Posterior cingulate gyrus (tissue), 11 donors: ENCODE measurements at regions not wholly inside any gene's neighbourhood (a gene's known extent, or its start where the extent isn't known, plus 50 kb on each side); places are given as distances from the start of the nearest gene placed in this dataset.

Experiments
- DNase-seq, 10 donors: peaks; one replicate each; pipeline versions ENCODE4 v3.0.0 to v3.0.0-alpha.2; 2020 to 2021; ENCODE audit warnings: mixed read lengths in 3 of 10
- intact Hi-C: fragments of 100-400 bp; cut with DNase I; formaldehyde crosslinking; loops from one replicate; pipeline ENCODE4 v1.15.1; 2023

DNA sequence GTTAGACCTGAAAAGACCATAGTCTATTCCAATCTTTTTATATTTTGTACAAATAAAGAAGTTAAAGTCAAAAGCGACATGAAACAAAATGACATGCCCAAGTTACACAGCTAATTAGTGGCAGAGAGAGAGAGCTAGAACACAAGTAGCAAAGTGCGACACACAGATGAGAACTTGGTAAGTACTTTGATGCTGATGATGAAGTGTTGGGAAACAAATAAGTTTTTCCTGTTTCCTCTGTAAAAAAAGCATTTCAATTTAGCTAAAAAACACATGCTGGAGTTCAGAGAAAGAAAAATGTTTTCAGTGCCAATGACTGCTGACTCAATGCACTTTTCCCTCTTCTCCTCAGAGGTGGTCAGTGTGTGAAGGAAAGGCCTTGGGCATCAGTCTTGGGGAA is 226.9 kb downstream of the PAX3 start:
- DNase-seq: no peak
- intact Hi-C loops: no loop called here

DNA sequence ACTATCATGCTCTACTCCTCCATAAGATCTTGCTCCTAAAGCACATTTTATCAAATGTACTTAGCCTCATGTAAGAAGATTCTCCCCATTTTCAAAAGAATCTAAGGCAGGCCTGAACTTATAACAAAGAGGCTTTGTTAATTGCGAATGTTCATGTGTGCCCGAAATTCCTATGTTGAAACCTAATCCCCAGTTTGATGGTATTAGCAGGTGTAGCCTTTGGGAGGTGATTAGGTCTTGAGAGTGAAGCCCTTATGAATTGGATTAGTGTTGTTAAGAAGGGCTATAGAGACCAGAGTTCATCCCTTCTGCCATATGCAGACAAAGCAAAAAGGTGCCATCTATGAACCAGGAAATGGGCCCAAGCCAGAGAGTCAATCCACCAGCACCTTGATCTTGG is 234.5 kb downstream of the PAX3 start:
- intact Hi-C loops: no loop called here

DNA sequence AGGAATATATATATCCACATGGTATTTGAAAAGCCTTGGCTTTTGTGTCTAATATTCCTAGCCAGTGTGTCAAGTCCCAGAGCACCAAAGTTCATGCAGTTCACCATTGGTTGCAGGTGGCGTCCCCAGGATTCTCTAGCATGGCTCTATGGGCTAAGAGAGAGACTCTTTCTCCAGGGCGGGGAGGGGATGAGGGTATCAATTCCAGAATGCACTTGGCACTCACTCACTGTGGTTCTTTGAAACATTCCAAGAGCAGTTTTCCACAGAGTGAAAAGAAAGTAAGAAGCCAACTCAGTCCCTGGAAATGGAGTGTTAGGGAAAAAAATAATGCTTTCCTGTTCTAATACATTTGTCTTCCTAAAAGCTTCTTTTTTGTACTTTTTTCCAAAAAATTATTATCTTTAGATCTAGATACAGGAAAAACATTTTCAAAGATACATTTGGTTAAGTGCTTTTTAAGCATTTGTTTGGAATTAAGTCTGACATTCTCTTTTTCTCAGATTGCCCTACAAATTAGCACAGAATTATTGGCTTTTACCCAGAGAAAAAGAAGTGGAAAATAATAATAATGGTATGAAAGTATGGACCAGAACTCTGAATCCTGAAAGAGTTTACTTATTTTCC is 239.9 kb downstream of the PAX3 start:
- no peak for DNase-seq
- intact Hi-C loops: loop anchor here (5.0 kb wide), 1 partner anchor 503 kb away; no protein-coding TSS in a partner anchor

More for the DNA sequence above, 234.5 kb downstream of the PAX3 start:
- no peak for DNase-seq

DNA sequence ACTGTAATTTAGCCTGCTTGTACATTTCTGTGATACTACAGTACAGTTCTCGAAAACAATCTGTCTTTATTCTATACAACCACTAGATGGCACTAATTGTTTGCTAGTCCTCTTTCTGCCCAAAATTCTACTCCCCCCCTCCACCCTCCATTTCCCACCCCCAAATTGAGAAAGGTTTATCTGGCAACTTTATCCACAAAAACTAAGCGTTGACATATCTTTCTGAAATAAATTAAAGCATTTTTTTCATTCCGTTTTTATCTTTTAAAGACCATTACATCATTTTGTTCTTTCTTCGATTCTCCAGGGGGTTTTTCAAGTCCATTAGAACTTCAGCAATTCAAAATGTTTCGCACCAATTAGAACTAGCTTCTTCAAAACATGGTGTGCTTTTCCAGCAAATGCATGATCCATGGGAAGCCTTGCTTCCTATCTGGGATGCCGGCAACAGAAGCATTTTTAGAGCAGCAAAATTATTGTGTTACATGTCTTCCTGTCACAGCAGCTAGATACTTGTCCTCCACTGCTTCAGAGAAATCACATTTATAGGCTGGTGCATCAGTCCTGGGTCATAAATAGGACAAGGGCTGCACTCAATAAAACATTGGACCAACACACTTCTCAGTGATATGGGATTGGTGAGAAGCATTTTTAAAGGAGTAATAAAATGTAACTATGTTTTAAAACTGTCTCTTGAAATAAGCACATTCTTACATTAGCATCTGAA is 241.3 kb downstream of the PAX3 start:
- DNase-seq: no peak
- intact Hi-C loops: loop anchor here (2.0 to 5.0 kb wide), 2 partner anchors 505 to 555 kb away; no protein-coding TSS in a partner anchor

DNA sequence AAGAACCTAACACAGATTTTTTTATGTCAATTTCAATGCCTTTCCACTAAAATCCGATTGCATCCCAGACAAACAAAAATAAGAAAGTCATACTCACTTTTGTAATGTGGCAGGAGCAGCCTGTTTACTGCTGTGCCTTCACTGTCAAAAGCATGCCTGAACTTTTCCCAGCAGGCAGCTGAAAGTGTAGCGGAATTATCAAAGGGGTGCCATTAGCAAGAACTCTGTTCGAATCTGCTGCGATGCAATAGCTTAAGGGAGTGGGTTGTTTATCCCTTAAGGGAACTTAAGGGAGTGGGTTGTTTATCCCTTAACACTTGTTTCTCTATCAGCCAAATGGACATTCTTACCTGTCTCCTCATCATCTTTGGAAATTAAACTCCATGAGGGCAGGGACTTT is 243.5 kb downstream of the PAX3 start:
- intact Hi-C loops: loop anchor here (5.0 kb wide), 1 partner anchor 507 kb away; no protein-coding TSS in a partner anchor
- DNase-seq: no peak

DNA sequence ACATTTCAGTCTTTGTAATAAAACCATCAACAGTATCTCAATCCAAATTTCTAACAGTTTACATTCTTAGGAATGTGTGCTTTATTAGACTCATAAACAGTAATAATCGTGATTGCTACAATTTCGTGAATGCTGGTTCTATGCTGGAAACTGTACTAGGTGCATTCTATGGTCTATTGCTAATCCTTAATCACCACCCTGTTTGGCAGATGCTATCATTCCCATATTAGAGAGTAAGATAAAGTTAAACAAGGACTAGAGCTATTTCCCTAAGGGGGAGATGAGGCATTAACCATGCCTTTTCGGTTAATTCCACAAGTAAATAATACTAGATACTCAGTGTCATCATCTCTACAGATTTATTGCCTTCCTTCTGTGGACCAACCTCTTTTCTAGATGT is 244.0 kb downstream of the PAX3 start:
- intact Hi-C loops: loop anchor here (5.0 kb wide), 1 partner anchor 507 kb away; no protein-coding TSS in a partner anchor
- DNase-seq: no peak

DNA sequence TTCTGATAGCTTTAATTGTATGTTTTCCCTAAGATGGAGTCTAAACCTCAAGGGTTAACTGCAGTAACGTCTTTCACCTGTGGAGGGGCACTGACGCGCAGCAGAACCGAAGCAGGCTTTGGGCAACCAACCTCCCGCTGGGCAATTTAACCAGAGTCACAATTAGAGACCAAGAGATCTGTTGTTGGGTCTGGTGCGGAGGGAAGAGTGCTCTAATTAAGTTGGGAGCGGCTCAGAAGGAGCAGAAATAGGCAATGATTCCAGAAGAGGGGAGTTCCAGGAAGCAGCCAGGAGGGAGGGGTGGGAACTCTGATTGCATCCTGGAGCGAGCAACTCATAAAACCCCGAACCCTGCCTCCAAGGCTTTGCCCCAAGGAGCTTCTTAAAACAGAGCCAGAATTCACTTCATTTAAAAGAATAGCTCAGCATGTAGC is 245.8 kb downstream of the PAX3 start:
- intact Hi-C loops: no loop called here
- no peak for DNase-seq

DNA sequence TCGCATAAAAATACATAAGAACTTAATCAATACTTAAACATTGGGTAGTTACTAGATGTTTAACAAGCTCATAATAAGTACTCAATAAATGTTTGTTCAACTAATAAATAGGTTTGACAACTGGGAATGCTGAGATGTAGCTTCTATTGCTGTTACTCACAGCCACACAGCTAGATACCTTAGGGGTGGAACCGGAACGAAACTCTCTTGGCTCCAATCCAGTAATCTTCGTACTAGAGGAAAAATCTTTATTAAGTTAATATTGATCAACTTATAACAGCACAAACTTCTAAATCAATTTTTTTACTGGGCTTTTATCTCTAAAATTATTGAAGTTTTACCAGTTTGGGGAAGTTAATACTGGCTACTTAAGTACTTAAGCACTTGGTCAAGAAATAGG is 247.8 kb downstream of the PAX3 start:
- intact Hi-C loops: no loop called here

DNA sequence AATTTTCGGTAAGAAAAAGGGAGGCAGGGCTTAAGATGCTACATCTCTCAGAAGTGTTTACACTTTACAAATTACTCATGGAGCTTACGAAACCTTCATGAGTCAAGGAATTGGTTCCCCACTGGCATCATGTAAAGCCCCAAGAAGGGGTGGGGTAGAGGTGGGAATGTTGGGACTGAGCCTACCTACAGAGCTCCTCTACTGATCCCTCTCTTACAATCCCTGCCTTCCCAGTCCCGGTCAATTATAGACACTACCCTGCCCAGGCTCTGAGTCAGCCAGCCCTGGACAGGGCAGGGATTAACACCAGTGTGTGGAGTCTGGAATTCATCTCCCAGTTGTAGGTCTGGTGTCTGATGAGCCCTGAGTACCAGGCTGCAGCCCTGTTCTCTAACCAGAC is 248.9 kb downstream of the PAX3 start:
- intact Hi-C loops: no loop called here

More for the DNA sequence above, 247.8 kb downstream of the PAX3 start:
- no peak for DNase-seq

DNA sequence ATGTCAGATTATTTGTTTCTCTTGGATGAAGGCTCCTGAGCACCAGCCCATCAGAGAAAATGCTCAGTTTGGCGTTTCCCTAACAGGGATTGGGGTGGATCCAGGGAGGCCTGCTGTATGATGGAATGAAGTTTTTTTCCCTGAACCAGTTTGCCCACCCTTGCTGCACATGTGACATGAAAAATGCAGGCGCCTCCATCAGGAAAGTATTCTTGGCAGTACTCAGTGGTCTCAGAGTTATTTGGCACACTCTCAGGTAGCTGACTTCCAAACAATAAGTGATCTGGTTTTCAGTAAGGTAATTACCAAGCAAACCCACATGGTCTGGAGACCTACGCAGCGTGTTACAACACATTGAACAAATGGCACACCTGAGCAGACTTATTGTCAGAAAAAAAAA is 254.9 kb downstream of the PAX3 start:
- intact Hi-C loops: no loop called here
- no peak for DNase-seq

More for the DNA sequence above, 248.9 kb downstream of the PAX3 start:
- no peak for DNase-seq

DNA sequence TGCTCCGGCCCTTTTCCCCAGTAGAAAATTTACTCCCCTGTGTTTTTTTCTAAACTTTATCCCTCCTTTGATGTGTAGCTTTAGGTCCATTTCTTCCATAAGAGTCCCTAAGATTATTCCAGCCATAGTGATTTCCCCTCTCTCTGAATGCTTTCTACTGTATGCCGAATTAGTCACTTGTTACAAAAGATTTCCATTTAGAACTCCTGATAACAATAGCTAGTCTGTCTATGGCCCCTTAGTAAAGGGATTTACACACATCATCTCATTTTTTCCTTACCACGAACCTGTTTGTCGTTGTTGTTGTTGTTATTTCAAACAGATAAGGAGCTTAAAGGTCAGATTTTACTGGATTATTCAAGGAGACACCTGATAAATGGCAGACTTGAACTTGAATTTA is 256.1 kb downstream of the PAX3 start:
- intact Hi-C loops: no loop called here
- no peak for DNase-seq

DNA sequence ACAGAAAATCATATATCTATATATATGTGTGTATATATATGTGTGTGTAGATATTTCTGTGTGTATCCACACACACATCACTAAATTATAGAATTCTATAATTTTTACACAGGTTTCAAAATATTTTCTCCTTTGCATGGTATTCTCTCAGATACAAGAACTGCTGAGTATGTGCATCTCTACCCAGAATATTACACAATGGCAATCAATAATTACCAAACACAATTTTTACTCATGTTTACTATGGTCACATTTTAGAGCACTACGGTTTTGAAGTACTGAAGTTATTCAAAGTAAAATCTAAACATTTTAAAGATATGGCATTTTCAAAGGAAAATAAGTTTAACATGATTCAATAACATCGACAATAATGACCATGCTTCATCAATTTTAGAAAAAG is 258.5 kb downstream of the PAX3 start:
- intact Hi-C loops: no loop called here

DNA sequence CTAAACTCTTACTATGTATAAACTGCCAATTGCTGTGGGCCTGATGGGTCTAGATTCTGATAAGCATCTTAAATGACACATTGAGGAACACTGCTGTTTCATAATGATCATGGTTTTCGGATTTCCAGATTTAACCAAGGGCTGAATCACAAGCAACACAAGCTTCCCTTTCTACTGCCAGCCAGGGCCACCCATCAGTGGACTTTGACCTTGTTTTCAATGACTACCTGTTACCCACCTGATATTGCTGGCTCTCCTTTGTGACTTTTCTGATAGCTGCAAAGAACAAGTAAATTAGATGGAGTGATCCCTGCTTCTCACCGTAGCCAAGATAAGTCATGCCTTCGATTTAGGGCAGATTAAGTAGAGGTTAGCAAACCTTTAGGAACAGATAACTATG is 259.0 kb downstream of the PAX3 start:
- intact Hi-C loops: no loop called here
- no peak for DNase-seq

More for the DNA sequence above, 258.5 kb downstream of the PAX3 start:
- DNase-seq: no peak

DNA sequence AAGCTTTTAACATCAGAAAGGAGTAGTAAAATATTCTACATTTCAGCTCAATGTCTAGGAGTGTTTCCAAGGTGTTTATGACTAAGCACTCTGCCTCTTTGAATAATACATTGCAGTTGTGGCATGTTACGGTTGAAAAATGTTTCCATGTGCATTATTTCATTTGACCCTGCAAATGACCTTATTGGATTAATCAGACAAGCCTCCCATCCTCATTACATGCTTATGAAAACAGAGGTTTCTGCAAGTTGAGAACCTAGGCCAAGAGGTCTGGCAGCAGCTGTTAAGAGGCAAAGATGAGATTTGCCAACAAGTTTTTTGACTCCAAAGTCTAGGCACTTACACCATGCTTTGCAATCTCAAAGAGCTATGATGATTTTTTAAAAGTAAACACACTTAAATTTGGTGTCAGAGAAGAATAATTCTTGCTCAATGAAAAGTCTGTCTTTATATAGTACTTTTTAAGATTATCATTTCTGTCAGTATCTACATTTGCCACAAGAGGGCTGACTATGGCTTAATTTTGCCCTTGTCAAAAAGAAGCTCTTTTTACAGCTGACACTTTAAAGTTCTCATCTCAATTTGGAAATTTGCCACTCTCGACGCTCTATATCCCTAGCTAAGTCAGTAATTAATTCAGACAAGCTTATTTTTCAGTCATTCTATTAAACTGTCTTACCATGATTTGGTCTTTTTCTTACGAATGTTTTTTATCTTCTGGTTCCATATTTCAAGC is 260.6 kb downstream of the PAX3 start:
- intact Hi-C loops: no loop called here
- no peak for DNase-seq

DNA sequence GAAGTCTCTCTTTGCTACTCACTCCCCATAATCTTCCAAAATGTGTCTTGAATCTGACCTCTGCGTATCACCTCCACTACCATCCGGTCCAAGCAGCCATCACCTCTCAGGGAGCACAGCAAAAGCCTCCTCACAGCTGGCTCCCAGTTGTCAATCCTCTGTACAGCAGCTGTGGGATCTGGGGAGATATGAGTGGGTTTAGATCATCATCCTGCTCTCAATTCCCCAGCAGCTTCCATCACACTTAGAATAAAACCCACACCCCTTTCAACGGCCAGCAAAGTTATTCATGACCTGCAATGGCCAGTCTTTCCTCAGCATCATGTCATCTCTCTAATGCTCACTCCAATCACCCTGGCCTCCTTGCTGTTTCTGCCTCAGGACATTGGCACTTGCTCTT is 261.6 kb downstream of the PAX3 start:
- DNase-seq: no peak
- intact Hi-C loops: no loop called here

DNA sequence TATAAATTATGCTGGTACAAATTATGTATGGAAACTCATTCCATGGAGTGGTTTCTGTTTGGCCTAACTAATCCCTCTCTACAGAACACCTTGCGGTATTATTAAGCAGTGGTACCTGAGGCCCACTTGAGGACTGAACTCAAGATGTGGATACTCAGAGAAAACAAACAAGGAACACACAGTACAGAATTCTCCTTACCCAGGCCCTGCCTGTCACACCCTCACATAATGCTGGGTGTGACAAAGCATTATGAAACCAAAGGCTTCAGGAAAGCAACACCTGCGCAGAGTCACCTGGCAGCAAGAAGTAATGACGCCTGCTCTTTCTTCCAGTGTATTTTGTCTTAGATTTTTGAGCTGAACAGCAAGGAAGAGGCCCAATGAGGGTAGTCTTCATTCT is 264.7 kb downstream of the PAX3 start:
- DNase-seq: no peak
- intact Hi-C loops: no loop called here

DNA sequence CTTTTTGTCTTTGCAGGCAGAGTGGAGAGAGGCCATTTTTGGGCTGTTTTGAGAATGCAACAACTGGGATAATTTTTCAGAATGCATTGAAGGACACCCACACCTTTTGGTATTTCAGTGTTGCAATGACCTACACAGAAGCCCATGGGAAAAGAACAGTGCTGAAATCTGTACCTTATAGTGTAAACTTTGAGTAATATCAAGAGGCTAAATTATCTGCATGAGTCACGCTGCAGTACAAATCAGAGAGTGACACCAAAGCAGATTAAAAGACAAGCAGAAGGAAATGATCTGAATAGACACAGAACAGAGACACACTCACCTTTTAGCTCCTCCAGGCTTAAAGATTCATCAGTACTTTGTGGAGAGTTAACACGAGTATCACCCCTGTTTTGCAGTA is 265.3 kb downstream of the PAX3 start:
- intact Hi-C loops: no loop called here
- no peak for DNase-seq

DNA sequence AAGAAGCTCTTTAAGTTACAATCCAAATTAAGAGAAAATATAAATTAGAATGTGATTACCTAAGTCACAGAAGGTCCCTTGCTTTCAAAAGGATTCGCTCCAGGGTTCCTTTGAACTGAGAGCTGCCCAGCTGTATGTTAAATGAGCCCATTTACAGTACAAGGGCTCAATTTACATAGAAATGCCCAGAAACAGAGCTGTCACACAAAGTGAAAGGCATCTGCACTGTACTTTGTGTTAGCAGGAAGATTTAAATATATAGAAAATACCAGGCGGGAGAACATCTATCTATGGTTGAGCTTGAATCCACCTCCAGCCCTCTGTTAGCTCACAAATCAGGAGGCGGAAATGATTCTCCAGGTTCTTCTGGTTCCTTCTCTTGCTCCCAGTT is 272.9 kb downstream of the PAX3 start:
- no peak for DNase-seq
- intact Hi-C loops: no loop called here

DNA sequence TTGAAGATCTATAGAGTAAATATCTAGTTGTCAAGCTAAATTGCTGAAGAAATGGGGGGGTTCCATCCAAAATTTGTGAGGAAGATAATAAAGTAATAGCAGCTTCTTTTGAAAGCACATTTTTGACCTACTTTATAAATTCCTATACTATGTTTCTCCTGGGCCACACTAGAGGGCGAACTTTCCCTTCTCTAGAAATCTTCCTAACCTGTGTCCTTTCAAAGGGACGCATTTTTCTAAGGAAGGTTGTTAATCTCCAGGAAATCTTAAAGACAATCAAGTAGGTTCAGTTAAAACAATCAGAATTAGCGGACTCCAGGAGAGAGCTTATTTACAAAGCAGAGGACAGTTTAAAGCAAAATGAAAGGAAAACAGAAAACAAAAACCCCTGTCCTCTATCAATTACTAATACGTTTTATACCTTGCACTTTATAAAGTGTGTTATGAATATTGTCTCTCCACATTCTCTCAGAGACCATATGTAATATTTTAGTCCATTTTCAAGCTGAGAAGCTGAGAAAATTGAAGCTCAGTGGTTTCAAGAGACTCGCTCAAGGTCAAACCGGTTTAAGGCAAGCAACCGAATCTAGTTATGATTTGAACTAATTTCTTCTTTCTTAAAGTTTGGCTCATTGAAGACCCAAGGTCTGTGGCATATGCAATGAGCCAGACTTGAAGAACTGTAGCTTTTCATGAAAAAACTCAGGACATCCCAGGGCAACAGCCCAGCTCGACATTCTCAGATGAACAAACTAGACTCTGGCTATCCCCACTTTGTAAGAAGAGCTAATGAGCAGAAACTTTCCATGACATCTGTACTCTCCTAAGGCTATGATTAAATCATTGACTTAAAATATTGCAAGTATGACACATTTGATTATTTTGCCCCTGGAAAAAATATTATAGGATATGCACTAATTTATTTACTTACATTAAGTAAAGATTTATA is 273.6 kb downstream of the PAX3 start:
- intact Hi-C loops: no loop called here
- DNase-seq: no peak

DNA sequence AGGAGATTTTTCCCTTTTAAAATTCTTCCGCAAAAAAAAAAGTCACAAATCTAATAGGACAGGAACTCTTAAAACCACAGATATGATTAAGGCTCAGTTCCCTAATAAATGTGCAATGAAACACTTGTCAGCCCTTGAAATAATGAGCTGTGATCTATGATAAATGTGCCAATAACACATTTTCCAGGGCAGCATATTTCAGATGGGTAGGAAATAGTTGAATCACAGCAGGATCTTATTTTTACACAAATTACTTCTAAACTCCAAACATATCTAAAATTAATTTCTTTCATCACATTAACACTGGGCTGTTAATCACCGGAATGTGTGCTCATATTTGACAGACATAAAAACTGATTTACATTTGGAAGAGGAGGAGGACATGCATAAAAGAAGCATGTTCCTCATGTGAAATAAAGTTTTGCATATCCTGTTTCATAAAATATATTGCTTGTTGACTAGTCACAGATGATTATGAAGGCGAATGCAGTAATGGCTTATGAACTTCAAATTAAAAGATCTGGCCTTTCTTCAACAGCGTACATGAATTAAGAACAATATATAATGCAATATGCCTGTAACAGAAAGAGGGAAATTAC is 281.4 kb downstream of the PAX3 start:
- intact Hi-C loops: no loop called here
- DNase-seq: no peak
